WERI-Rb-1 (cell line): ENCODE measurements at regions not wholly inside any gene's neighbourhood (a gene's known extent, or its start where the extent isn't known, plus 50 kb on each side); places are given as distances from the start of the nearest gene placed in this dataset.

ENCODE experiments used
- DNase-seq: peaks from one replicate; pipeline ENCODE4 v3.0.0-alpha.2; 2020
- H3K27ac ChIP-seq: fragments of 250-450 bp; sonication (Bioruptor Pico); 2 replicates; pipeline ENCODE4 v1.5.1; 2020; ENCODE audit warnings: mild to moderate bottlenecking, moderate library complexity
- H3K27me3 ChIP-seq: fragments of 250-450 bp; sonication (Bioruptor Pico); 2 replicates; pipeline ENCODE4 v1.5.1; 2021; ENCODE audit warnings: mild to moderate bottlenecking, low read depth, moderate library complexity; ENCODE audit not compliant: insufficient read depth, severe bottlenecking
- H3K36me3 ChIP-seq: fragments of 250-450 bp; sonication (Bioruptor Pico); 2 replicates; pipeline ENCODE4 v1.5.1; 2020; ENCODE audit warnings: mild to moderate bottlenecking, moderate library complexity
- H3K4me3 ChIP-seq: 2 replicates; pipeline ENCODE4 v1.5.1; 2011; ENCODE audit warnings: low read depth, mild to moderate bottlenecking, control low read depth, low read length
- H3K9me3 ChIP-seq: fragments of 250-450 bp; sonication (Bioruptor Pico); 2 replicates; pipeline ENCODE4 v1.5.1; 2021; ENCODE audit warnings: mild to moderate bottlenecking, moderate library complexity; ENCODE audit not compliant: severe bottlenecking
- TF ChIP-seq, protein P1 (sequence below): IDR thresholded peaks from 2 replicates; pipeline ENCODE4 v1.5.1; 2011; ENCODE audit warnings: low read depth, mild to moderate bottlenecking, control low read depth, inconsistent platforms, low read length

DNA sequence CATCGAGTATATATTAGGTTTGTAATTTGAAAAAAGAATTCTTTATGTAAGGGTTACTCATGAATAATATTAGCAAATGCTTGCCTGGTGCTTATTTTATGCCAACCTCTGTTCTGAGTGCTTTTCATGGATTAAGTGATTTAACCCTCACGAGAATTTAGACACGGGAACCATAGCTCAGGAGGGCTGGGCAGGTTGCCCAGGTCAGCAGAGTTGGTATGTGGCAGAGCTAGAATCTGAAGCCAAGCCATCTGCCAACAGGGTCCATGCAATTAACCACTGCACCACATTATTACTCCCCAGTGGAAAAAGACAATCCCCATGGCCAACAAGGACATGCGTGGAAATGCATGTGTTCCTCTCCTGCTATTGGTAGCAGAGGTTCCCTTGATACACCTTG is 345.6 kb downstream of the CDC5L start:
- TF ChIP-seq, protein P1, sequence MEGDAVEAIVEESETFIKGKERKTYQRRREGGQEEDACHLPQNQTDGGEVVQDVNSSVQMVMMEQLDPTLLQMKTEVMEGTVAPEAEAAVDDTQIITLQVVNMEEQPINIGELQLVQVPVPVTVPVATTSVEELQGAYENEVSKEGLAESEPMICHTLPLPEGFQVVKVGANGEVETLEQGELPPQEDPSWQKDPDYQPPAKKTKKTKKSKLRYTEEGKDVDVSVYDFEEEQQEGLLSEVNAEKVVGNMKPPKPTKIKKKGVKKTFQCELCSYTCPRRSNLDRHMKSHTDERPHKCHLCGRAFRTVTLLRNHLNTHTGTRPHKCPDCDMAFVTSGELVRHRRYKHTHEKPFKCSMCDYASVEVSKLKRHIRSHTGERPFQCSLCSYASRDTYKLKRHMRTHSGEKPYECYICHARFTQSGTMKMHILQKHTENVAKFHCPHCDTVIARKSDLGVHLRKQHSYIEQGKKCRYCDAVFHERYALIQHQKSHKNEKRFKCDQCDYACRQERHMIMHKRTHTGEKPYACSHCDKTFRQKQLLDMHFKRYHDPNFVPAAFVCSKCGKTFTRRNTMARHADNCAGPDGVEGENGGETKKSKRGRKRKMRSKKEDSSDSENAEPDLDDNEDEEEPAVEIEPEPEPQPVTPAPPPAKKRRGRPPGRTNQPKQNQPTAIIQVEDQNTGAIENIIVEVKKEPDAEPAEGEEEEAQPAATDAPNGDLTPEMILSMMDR = no peak
- Histone ChIP-seq H3K9me3 (peaks cover 4% of the 10 kb centered on the region), H3K27ac (no peak overlapping the region), H3K4me3 (no peak overlapping the region), H3K36me3 (no peaks in the 10 kb centered on the region), H3K27me3 (no peaks in the 10 kb centered on the region)
- no peak for DNase-seq

DNA sequence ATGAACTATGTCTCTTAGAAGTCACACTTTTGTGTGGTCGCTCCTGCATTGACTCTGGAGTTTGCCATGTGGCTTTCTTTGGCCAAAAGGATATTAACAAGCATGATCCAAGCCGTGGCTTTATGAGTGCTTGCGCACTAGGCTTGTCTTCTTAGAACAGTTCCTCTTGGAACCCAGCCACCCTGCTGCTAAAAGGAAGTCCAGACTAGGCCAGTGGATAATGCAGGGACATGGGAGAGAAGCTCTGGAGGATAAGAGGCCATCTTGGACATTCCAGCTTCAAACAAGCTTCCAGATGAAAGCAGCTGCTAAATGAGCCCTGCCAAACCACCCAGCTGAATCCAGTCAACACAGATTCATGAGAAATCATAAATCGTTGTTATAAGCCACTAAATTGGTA is 346.4 kb downstream of the CDC5L start:
- H3K9me3 ChIP-seq = peaks cover 4% of the 10 kb centered on the region

DNA sequence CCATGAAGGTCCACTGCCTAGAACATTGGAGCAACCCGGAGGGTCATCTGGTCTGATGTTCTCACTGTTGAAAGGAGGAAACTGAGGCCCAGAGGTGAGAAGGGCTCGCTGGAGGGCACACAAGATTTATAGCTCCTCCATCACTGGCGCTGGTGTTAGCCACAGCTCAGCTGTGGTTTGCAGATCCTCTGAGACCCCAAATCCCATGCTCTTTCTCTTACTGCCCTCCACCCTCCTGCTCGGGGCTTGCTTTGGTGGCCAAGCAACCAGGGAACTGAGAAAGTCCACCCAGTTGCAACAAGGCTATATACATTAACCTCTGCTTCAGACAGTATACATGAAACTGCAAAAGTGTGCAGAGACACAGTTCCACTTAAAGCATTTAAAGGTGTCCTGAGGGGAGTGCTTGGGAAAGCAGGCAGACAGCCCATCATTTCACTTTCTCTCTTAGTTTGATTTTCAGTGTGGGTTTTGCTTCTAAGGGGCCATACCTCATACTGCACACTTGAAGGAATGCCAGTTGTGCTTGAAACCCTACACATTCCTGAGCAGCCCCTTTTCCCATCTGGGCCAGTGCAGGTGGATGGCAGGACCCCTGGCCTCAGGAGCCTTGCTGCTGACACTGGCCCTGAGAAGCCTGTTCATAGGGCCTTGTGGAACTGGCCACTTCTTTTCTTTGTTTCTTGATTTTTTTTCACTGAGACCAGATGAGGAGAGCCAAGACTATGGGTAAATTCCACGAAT is 347.6 kb downstream of the CDC5L start:
- no peaks in the 10 kb centered on the region for H3K27me3 ChIP-seq
- H3K4me3 ChIP-seq = no peak overlapping the region
- TF ChIP-seq, protein P1 = no peak
- no peak overlapping the region for H3K27ac ChIP-seq
- H3K36me3 ChIP-seq = no peaks in the 10 kb centered on the region
- peaks cover 4% of the 10 kb centered on the region for H3K9me3 ChIP-seq
- no peak for DNase-seq

More for the DNA sequence above, 346.4 kb downstream of the CDC5L start:
- TF ChIP-seq, protein P1 = no peak
- Histone ChIP-seq H3K27ac (no peak overlapping the region), H3K36me3 (no peaks in the 10 kb centered on the region), H3K4me3 (no peak overlapping the region), H3K27me3 (no peaks in the 10 kb centered on the region)
- no peak for DNase-seq

DNA sequence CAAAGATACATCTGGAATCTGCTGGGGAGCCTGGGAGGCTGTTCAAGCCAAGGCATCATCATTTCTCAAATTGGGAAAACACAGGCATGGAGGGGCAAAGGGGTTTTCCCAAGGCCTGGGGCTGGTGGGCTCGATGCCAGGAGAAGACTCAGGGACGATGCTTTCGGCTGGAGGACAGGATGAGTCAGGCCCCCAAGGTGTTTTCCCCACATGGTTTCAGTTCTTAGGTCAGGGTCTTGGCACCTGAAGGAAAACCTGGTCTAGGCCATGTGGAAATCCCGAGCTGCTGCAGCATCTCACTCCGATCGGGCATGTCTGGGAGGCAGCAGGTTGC is 348.1 kb downstream of the CDC5L start:
- Histone ChIP-seq H3K36me3 (no peaks in the 10 kb centered on the region), H3K27ac (no peak overlapping the region), H3K4me3 (no peak overlapping the region), H3K9me3 (peaks cover 4% of the 10 kb centered on the region), H3K27me3 (no peaks in the 10 kb centered on the region)
- TF ChIP-seq, protein P1 = no peak
- no peak for DNase-seq

DNA sequence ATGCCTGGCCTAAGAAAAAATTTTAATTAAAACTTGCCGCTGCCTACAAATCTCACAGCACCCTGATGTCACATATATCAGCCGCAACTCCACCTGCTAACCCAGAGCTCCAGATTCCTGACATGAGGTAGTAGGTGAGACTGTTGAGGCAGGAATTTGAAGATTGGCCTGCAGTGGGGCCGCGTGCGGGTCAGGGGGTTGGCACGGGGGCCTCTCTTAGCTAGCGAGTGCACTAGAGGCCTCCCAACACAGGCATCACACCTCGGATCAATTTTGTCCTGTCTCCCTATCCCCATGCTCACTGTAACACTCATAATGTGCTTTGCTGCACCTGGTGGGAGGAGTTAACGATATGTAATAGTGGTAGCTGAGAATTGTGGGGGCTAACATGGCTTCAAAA is 349.8 kb downstream of the CDC5L start:
- Histone ChIP-seq H3K4me3 (no peak overlapping the region), H3K27me3 (no peaks in the 10 kb centered on the region), H3K9me3 (peaks cover 4% of the 10 kb centered on the region), H3K36me3 (no peaks in the 10 kb centered on the region), H3K27ac (no peak overlapping the region)
- DNase-seq = no peak
- TF ChIP-seq, protein P1 = no peak
